ENCODE measurements at regions not wholly inside any gene's neighbourhood (a gene's known extent, or its start where the extent isn't known, plus 50 kb on each side); places are given as distances from the start of the nearest gene placed in this dataset.

- no peak for TF ChIP-seq CTCF (conservative IDR thresholded peaks at IDR 0.05; ENCODE audit: low read depth, low read length)
- no peaks in the 10 kb centered on the region for H3K36me3 ChIP-seq (ENCODE audit: insufficient read depth)
- no peaks in the 10 kb centered on the region for H4K20me1 ChIP-seq (ENCODE audit: insufficient read depth)
- H3K9ac ChIP-seq = no peak overlapping the region
- no peaks in the 10 kb centered on the region for H3K27me3 ChIP-seq (ENCODE audit: insufficient read depth, low read depth)
- peaks cover 10% of the 10 kb centered on the region for H3K4me1 ChIP-seq (ENCODE audit: low read depth, poor library complexity, severe bottlenecking)
- no peak overlapping the region for H2AFZ ChIP-seq (ENCODE audit: low read depth)
- H3K4me3 ChIP-seq (IDR thresholded peaks at IDR 0.05; ENCODE audit: insufficient read depth, low read depth, low read length) = no peak overlapping the region
- no peak overlapping the region for H3K27ac ChIP-seq
- no peaks in the 10 kb centered on the region for H3K79me2 ChIP-seq (ENCODE audit: insufficient read depth, low read depth)
- no peak overlapping the region for H3K4me2 ChIP-seq
Observed at GRCh38 chr9:115590011-115590410, 472.1 kb upstream of the TNC start.

GRCh38 chr9:115591584-115591984 lies 473.6 kb upstream of the TNC start:
- peak; percentile 87 for TF ChIP-seq CTCF (conservative IDR thresholded peaks at IDR 0.05; ENCODE audit: low read depth, low read length)
- no peak overlapping the region for H3K4me3 ChIP-seq (IDR thresholded peaks at IDR 0.05; ENCODE audit: insufficient read depth, low read depth, low read length)
- peak overlapping the region; percentile 41 for H2AFZ ChIP-seq (ENCODE audit: low read depth)
- H3K27ac ChIP-seq = no peak overlapping the region
- no peaks in the 10 kb centered on the region for H4K20me1 ChIP-seq (ENCODE audit: insufficient read depth)
- H3K27me3 ChIP-seq (ENCODE audit: insufficient read depth, low read depth) = no peaks in the 10 kb centered on the region
- no peaks in the 10 kb centered on the region for H3K36me3 ChIP-seq (ENCODE audit: insufficient read depth)
- no peak overlapping the region for H3K9ac ChIP-seq
- peaks cover 10% of the 10 kb centered on the region for H3K4me1 ChIP-seq (ENCODE audit: low read depth, poor library complexity, severe bottlenecking)
- H3K79me2 ChIP-seq (ENCODE audit: insufficient read depth, low read depth) = no peaks in the 10 kb centered on the region
- no peak overlapping the region for H3K4me2 ChIP-seq

- Histone ChIP-seq H3K4me2 (no peak overlapping the region), H3K9ac (no peak overlapping the region), H4K20me1 (ENCODE audit: insufficient read depth) (no peaks in the 10 kb centered on the region), H3K27ac (no peak overlapping the region), H3K4me1 (ENCODE audit: low read depth, poor library complexity, severe bottlenecking) (peaks cover 10% of the 10 kb centered on the region), H3K79me2 (ENCODE audit: insufficient read depth, low read depth) (no peaks in the 10 kb centered on the region), H2AFZ (ENCODE audit: low read depth) (peak overlapping the region; percentile 25; the same call in 1 of the 2 replicates), H3K27me3 (ENCODE audit: insufficient read depth, low read depth) (no peaks in the 10 kb centered on the region), H3K4me3 (IDR thresholded peaks at IDR 0.05; ENCODE audit: insufficient read depth, low read depth, low read length) (no peak overlapping the region), H3K36me3 (ENCODE audit: insufficient read depth) (no peaks in the 10 kb centered on the region)
- TF ChIP-seq CTCF (conservative IDR thresholded peaks at IDR 0.05; ENCODE audit: low read depth, low read length) = peak; percentile 87
Observed at GRCh38 chr9:115593587-115594091, 475.7 kb upstream of the TNC start.

DNA sequence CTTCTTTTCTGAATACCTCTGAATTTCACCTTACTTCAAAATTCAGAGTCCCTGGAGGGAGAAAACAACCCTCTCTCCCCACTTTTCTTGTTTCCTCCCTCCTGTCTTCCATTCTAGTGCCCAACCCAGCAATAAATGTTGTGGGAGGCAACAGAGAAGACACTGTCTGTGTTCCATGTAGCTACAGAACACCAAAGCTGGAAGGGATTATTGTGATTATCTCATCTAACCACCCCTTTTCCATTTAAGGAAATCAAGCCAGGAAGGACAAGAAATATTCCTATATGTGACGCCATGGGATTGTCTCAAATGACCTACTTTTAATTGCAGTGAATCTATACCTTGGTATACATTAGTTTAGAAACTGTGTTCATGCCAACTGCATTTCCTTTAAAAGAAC lies 476.6 kb upstream of the TNC start:
- H3K79me2 ChIP-seq (ENCODE audit: insufficient read depth, low read depth) = no peaks in the 10 kb centered on the region
- no peak overlapping the region for H3K27ac ChIP-seq
- no peaks in the 10 kb centered on the region for H3K36me3 ChIP-seq (ENCODE audit: insufficient read depth)
- H2AFZ ChIP-seq (ENCODE audit: low read depth) = no peak overlapping the region
- no peak for TF ChIP-seq CTCF (conservative IDR thresholded peaks at IDR 0.05; ENCODE audit: low read depth, low read length)
- no peak overlapping the region for H3K4me2 ChIP-seq
- H3K27me3 ChIP-seq (ENCODE audit: insufficient read depth, low read depth) = no peaks in the 10 kb centered on the region
- no peak overlapping the region for H3K9ac ChIP-seq
- H3K4me1 ChIP-seq (ENCODE audit: low read depth, poor library complexity, severe bottlenecking) = peaks cover 10% of the 10 kb centered on the region
- no peak overlapping the region for H3K4me3 ChIP-seq (IDR thresholded peaks at IDR 0.05; ENCODE audit: insufficient read depth, low read depth, low read length)
- no peaks in the 10 kb centered on the region for H4K20me1 ChIP-seq (ENCODE audit: insufficient read depth)
